ENCODE measurements at regions not wholly inside any gene's neighbourhood (a gene's known extent, or its start where the extent isn't known, plus 50 kb on each side); places are given as distances from the start of the nearest gene placed in this dataset.

DNA sequence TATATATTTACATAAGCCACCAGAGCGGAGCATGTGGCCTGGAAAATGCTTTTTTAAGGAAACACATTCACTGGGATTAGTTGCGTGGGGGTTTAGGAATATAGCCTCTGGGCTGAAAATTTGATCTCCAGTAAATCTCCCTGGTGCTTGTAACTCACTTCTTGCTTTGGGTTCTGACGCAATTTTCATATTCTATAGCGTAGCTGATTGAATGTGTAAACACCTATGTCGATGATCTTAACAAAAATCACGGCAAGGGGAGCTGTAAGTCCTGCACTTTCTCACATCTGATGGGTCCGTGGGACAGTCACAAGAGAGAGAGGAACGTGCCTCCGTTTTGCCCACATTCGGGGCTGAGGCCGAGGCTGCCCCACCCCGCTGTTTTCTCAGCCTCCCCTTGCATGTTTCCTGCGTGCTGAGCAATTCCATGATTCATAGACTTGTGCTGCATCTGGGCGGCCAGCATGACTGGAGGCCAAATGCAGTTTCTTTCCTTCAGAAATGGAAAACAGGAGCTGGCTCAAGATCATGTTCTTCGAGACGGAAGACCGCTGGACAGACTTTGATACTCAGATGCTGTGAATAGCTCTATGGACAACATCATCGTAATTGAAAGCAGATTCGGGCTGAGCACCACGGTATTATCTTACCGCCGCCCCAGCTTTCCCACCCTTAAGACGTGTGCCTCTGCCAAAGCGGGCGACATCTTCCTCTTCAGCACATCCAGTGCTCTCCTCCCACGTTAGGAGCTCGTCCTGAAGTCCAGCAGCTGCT, 109.2 kb downstream of the TMEM18 start:
- Histone ChIP-seq H3K36me3 (no peaks in the 10 kb centered on the region), H3K4me1 (no peaks in the 10 kb centered on the region), H3K27me3 (ENCODE audit: low read depth) (peaks cover 62% of the 10 kb centered on the region), H3K27ac (replicated peaks) (peak overlapping the region; percentile 18), H3K4me3 (peak overlapping the region; percentile 6), H3K9me3 (replicated peaks) (peaks cover 27% of the 10 kb centered on the region)
- peak; percentile 28 for DNase-seq
- intact Hi-C loops (cut with micrococcal nuclease), result no loop called here
- TF ChIP-seq, protein P1, sequence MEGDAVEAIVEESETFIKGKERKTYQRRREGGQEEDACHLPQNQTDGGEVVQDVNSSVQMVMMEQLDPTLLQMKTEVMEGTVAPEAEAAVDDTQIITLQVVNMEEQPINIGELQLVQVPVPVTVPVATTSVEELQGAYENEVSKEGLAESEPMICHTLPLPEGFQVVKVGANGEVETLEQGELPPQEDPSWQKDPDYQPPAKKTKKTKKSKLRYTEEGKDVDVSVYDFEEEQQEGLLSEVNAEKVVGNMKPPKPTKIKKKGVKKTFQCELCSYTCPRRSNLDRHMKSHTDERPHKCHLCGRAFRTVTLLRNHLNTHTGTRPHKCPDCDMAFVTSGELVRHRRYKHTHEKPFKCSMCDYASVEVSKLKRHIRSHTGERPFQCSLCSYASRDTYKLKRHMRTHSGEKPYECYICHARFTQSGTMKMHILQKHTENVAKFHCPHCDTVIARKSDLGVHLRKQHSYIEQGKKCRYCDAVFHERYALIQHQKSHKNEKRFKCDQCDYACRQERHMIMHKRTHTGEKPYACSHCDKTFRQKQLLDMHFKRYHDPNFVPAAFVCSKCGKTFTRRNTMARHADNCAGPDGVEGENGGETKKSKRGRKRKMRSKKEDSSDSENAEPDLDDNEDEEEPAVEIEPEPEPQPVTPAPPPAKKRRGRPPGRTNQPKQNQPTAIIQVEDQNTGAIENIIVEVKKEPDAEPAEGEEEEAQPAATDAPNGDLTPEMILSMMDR (IDR thresholded peaks at IDR 0.05; ENCODE audit: borderline replicate concordance), result no peak

GRCh38 chr2:567496-567864, 109.7 kb downstream of the TMEM18 start:
- intact Hi-C loops (cut with micrococcal nuclease), result no loop called here
- H3K27ac ChIP-seq (replicated peaks), result no peak overlapping the region
- H3K4me1 ChIP-seq, result no peaks in the 10 kb centered on the region
- peaks cover 68% of the 10 kb centered on the region for H3K27me3 ChIP-seq (ENCODE audit: low read depth)
- H3K36me3 ChIP-seq, result no peaks in the 10 kb centered on the region
- TF ChIP-seq, protein P1 (IDR thresholded peaks at IDR 0.05; ENCODE audit: borderline replicate concordance), result no peak
- H3K9me3 ChIP-seq (replicated peaks), result peaks cover 21% of the 10 kb centered on the region
- no peak for DNase-seq
- H3K4me3 ChIP-seq, result no peak overlapping the region

- Histone ChIP-seq H3K36me3 (no peaks in the 10 kb centered on the region), H3K4me3 (no peak overlapping the region), H3K27me3 (ENCODE audit: low read depth) (peaks cover 73% of the 10 kb centered on the region), H3K27ac (replicated peaks) (no peak overlapping the region), H3K4me1 (no peaks in the 10 kb centered on the region), H3K9me3 (replicated peaks) (peaks cover 13% of the 10 kb centered on the region)
- DNase-seq, result no peak
- intact Hi-C loops (cut with micrococcal nuclease), result no loop called here
- TF ChIP-seq, protein P1 (IDR thresholded peaks at IDR 0.05; ENCODE audit: borderline replicate concordance), result no peak
Observed at GRCh38 chr2:566379-567313, 110.6 kb downstream of the TMEM18 start.

DNA sequence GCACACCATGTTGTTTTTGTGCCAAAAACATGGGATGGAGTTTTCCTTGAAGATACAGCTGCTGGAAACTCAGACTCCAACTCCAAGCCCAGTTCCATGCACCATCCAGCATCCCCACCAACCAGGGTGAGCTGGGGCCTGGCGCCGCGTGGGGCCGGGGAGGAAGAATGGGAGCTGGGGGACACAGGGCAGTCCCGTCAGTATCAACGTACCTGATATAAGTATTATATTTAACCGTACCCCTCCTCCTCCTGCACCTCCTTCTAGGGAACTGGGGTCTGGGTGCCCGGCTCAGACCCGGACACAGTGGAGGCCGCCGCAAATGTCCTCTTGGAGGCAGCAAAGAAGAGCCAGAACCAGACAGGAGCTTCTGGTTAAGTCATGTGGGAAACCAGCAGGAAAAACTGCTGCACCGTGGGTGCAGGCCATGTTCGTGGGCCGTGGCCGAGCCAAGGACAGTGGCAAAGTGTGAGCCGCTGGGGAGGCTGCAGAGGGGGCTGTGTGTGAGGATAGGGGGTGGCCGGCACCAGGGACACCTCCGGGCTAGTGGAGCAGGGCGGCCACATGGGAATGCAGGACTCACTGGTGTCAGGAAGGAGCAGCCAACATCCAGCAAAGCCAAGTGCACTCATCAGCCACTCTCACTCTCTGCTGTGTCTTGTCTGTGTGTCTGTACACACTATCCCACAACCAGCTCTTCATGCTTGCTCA, 112.6 kb downstream of the TMEM18 start:
- DNase-seq, result no peak
- intact Hi-C loops (cut with micrococcal nuclease), result no loop called here
- Histone ChIP-seq H3K36me3 (no peaks in the 10 kb centered on the region), H3K27me3 (ENCODE audit: low read depth) (peaks cover 81% of the 10 kb centered on the region), H3K9me3 (replicated peaks) (no peaks in the 10 kb centered on the region), H3K4me3 (no peak overlapping the region), H3K27ac (replicated peaks) (no peak overlapping the region), H3K4me1 (no peaks in the 10 kb centered on the region)
- TF ChIP-seq, protein P1 (IDR thresholded peaks at IDR 0.05; ENCODE audit: borderline replicate concordance), result no peak

DNA sequence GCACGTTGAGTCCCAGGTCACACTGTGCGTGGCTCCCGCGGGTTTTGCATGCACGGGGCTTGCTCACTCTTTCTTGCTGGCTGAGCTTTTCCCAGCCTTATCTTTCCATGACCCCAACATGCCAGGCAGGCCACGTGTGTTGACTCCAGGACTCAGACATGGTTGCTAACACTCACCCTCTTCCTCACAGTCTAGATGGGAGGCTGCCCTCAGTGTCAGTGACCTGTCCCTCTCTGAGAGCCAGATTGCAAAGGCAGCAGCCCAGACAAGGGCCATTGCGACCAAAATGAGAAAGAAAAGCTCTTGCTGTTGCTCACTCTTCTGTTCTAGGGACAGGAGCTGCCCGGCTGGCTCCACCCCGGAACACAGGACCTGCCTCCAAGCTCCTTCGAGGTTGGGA, 113.7 kb downstream of the TMEM18 start:
- H3K4me1 ChIP-seq, result no peaks in the 10 kb centered on the region
- H3K27me3 ChIP-seq (ENCODE audit: low read depth), result peaks cover 83% of the 10 kb centered on the region
- intact Hi-C loops (cut with micrococcal nuclease), result no loop called here
- H3K4me3 ChIP-seq, result no peak overlapping the region
- H3K36me3 ChIP-seq, result no peaks in the 10 kb centered on the region
- H3K9me3 ChIP-seq (replicated peaks), result no peaks in the 10 kb centered on the region
- TF ChIP-seq, protein P1 (IDR thresholded peaks at IDR 0.05; ENCODE audit: borderline replicate concordance), result no peak
- no peak overlapping the region for H3K27ac ChIP-seq (replicated peaks)
- DNase-seq, result no peak

All from left ventricle myocardium inferior (tissue), 1 donor.